GM21528 (cell line): ENCODE measurements at regions not wholly inside any gene's neighbourhood (a gene's known extent, or its start where the extent isn't known, plus 50 kb on each side); places are given as distances from the start of the nearest gene placed in this dataset.

ENCODE experiments used
- ATAC-seq: cut with Tn5 transposase; IDR thresholded peaks from one replicate; pipeline ENCODE4 v1.9.1; 2021; ENCODE audit warnings: mild to moderate bottlenecking, moderate library complexity; ENCODE audit not compliant: unreplicated experiment, low FRiP score

DNA sequence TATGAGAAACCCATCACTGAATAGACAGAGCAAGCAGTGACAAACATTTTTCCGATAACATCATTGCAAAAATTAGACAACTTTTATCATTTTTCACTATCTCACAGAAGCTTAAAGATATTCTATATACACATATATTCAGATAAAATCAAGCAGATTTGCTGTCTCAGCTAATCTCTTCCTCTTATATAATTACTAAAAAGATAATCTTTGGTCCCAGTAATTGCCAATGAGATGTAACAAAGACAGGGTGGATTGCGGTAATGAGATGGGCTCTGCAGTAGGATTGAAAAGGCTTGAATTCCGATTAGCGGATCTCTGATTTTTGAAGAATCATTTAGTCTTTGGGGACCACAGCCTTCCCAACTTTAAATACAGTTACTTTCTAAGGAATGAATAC lies 63.5 kb downstream of the SYT4 start:
- no peak for ATAC-seq

DNA sequence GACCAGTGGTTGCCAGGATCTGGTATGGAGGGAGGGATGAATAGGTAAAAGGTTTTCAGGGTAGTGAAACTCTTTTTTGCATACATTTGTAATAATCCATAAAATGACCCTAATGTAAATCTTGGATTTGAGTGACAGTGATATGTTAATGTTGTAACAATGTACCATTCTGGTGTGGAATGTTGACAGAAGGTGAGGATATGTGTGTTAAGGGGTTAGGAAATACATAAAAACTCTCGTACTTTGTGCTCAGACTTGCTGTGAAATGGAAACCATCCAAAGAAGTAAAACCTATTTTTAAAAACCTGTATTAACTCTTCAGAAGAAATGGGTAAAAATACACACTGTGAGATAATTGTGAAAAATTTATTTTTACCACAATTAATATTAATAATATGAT lies 66.2 kb downstream of the SYT4 start:
- ATAC-seq, result no peak

DNA sequence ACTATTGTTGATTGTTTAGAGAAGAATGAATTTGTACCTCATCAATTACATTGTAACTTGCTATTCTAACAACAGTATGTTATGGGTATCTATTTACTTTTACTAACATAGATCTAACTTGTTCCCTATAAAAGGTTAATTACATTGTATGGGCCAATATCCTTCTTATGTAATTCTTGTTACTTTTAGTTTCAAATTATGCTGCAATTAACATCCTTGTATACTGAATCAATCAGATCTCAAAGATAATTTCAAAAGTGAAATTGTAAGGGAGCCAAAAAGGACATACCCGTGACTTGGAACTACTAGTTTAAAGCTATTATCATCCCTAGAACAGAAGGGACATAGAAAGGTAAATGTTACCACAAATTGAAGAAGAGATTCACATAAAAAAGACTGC lies 79.9 kb upstream of the RIT2 start:
- no peak for ATAC-seq

DNA sequence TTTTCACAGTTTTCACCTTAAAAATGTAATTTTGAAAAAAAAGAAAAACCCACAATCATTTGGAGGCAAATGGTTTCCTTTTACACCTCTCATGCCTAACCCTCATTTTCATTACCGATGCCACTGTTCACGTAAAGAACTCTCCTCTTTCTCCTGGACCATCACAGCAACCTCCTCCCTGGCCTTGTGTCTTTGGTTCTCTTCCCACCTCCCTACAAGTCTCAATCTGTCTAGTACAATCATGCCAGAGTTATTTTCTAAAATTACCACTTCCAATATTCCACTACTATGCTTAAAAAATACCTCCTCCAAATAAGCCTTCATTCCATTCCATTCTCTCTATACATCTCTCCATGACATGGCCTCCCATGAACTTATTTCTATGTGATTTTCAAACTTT lies 77.9 kb upstream of the RIT2 start:
- no peak for ATAC-seq

DNA sequence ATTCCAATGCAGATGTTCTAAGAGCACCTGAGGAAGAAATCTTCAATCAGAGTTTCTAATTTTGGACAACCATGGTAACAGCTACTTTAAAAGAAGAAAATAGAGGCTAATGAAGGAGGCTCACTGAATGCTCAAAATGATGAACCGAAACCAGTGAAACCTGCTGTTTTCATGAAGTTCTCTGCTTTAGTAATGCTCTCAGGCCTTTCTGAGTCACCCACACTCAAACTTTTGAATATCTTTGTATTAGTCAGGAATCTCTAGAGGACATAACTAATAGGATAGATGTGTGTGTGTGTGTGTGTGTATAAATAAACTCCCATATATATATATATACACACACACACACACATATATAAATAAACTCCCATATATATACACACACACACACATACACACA lies 76.9 kb upstream of the RIT2 start:
- peak; percentile 76 for ATAC-seq

- no peak for ATAC-seq
Measured at GRCh38 chr18:43181711-43182110, 66.2 kb upstream of the RIT2 start.

GRCh38 chr18:43180814-43181213 lies 65.3 kb upstream of the RIT2 start:
- ATAC-seq, result no peak

- ATAC-seq, result no peak
Measured at GRCh38 chr18:43175257-43175656, 59.8 kb upstream of the RIT2 start.

- ATAC-seq, result no peak
Measured at GRCh38 chr18:43170586-43170985, 55.1 kb upstream of the RIT2 start.
